H1 (cell line): ENCODE measurements at regions not wholly inside any gene's neighbourhood (a gene's known extent, or its start where the extent isn't known, plus 50 kb on each side); places are given as distances from the start of the nearest gene placed in this dataset.

Experiments
- BCL11A ChIP-seq, 2 experiments: IDR thresholded peaks; one replicate each; pipeline ENCODE4 v1.6.1; 2011; ENCODE audit warnings: low read depth in 2 of 2, low read length in 2 of 2, mild to moderate bottlenecking in 2 of 2
- BRCA1 ChIP-seq: IDR thresholded peaks from 2 replicates; pipeline ENCODE4 v1.6.1; 2012; ENCODE audit warnings: low read depth, low read length, improper control_type of control experiment
- CBX5 ChIP-seq: fragments of 300-800, 300-1000 bp; sonication (generic); IDR thresholded peaks from 2 replicates; pipeline ENCODE4 v1.7.1; 2016; ENCODE audit warnings: antibody characterized with exemption, low read length, low read depth
- CTCF ChIP-seq, 3 experiments: IDR thresholded peaks; 1 replicate in 2 of 3; 2 replicates in 1 of 3; pipeline versions ENCODE4 v1.5.1 to v1.6.1; 2011; ENCODE audit warnings: low read length in 3 of 3, mild to moderate bottlenecking in 3 of 3, inconsistent platforms in 2 of 3, low read depth in 1 of 3, moderate library complexity in 1 of 3; ENCODE audit not compliant: insufficient read depth in 1 of 3; ENCODE audit errors: control extremely low read depth in 1 of 3
- EZH2 ChIP-seq: fragments of 200-600 bp; sonication (generic); IDR thresholded peaks from 2 replicates; pipeline ENCODE4 v1.7.1; 2012; ENCODE audit warnings: low read depth, mild to moderate bottlenecking, moderate library complexity, low read length, inconsistent platforms; ENCODE audit not compliant: severe bottlenecking
- GABPA ChIP-seq: IDR thresholded peaks from 2 replicates; pipeline ENCODE4 v1.6.1; 2011; ENCODE audit warnings: mild to moderate bottlenecking, low read length, moderate library complexity, borderline replicate concordance; ENCODE audit not compliant: insufficient read depth
- MAFK ChIP-seq: IDR thresholded peaks from 2 replicates; pipeline ENCODE4 v1.6.1; 2012; ENCODE audit warnings: low read depth, mild to moderate bottlenecking, improper control_type of control experiment, low read length
- MAX ChIP-seq: IDR thresholded peaks from 2 replicates; pipeline ENCODE4 v1.6.1; 2012; ENCODE audit warnings: inconsistent platforms
- POLR2A ChIP-seq, 2 experiments: IDR thresholded peaks; 1 replicate in 1 of 2; 2 replicates in 1 of 2; pipeline ENCODE4 v1.6.1; 2011; ENCODE audit warnings: low read depth in 2 of 2, low read length in 2 of 2, mild to moderate bottlenecking in 2 of 2; ENCODE audit errors: control extremely low read depth in 1 of 2
- RNF2 ChIP-seq: fragments of 200-900, 300-1000 bp; sonication (generic); IDR thresholded peaks from 2 replicates; pipeline ENCODE4 v1.7.1; 2016; ENCODE audit warnings: borderline replicate concordance, low read depth, mild to moderate bottlenecking, antibody characterized with exemption, low read length; ENCODE audit not compliant: poor library complexity, severe bottlenecking; ENCODE audit errors: missing control alignments
- SRF ChIP-seq: IDR thresholded peaks from 2 replicates; pipeline ENCODE4 v1.6.1; 2011; ENCODE audit warnings: mild to moderate bottlenecking, low read depth, low read length, moderate library complexity

- TF ChIP-seq CTCF (IDR thresholded peaks at IDR 0.05; ENCODE audit: control extremely low read depth in 1 of 3, insufficient read depth in 1 of 3, low read depth in 1 of 3, low read length in 3 of 3) (no peak), EZH2 (no peak), BCL11A (IDR thresholded peaks at IDR 0.05; ENCODE audit: low read depth in 2 of 2, low read length in 2 of 2) (no peak), CBX5 (no peak), BRCA1 (no peak), SRF (no peak), GABPA (no peak), MAX (no peak), POLR2A (IDR thresholded peaks at IDR 0.05; ENCODE audit: control extremely low read depth in 1 of 2, low read depth in 2 of 2, low read length in 2 of 2) (no peak), RNF2 (no peak), MAFK (no peak)
Observed at GRCh38 chr6:14590586-14590985, 473.0 kb downstream of the CD83 start.
